H1 (cell line): ENCODE measurements at regions not wholly inside any gene's neighbourhood (a gene's known extent, or its start where the extent isn't known, plus 50 kb on each side); places are given as distances from the start of the nearest gene placed in this dataset.
A peak's percentile ranks its signal among the peaks of the same experiment; 100 is the strongest.

Experiments
- CTCF ChIA-PET: fragments of 300-600 bp; sonication (Branson Sonifier 250); formaldehyde crosslinking; loops from one replicate; lab custom pipeline; 2021; ENCODE audit not compliant: partially characterized antibody; lab: Charles Lee
- POLR2A ChIA-PET: fragments of 300-600 bp; sonication (Branson Sonifier 250); formaldehyde crosslinking; loops from one replicate; lab custom pipeline; 2021; ENCODE audit warnings: inconsistent platforms; ENCODE audit not compliant: partially characterized antibody; lab: Charles Lee
- DNase-seq, 2 experiments: peaks; one replicate each; pipeline versions ENCODE4 v3.0.0 to v3.0.0-alpha.2; 2010 to 2022; ENCODE audit warnings: low spot score in 2 of 2, low read depth in 1 of 2, mixed read lengths in 1 of 2
- FAIRE-seq: peaks from 2 replicates; lab custom pipeline; 2011; peaks lifted over from hg19 to GRCh38; lab: Jason Lieb, UNC
- H2AFZ ChIP-seq: 2 replicates; pipeline ENCODE4 v1.8.1; 2012; ENCODE audit warnings: low read length, inconsistent platforms
- H2AK5ac ChIP-seq: 2 replicates; pipeline ENCODE4 v1.6.1; 2013; ENCODE audit warnings: low read depth, low read length
- H2BK120ac ChIP-seq: replicated peaks from 2 replicates; pipeline ENCODE3; 2013; ENCODE audit warnings: low read depth, low read length, inconsistent platforms
- H2BK12ac ChIP-seq: 2 replicates; pipeline ENCODE4 v1.6.1; 2013; ENCODE audit warnings: low read depth, low read length
- H2BK15ac ChIP-seq: 2 replicates; pipeline ENCODE4 v1.6.1; 2013; ENCODE audit warnings: low read length
- H2BK20ac ChIP-seq: 2 replicates; pipeline ENCODE4 v1.6.1; 2013; ENCODE audit warnings: low read length
- H2BK5ac ChIP-seq: 2 replicates; pipeline ENCODE4 v1.6.1; 2013; ENCODE audit warnings: low read depth, low read length
- H3K14ac ChIP-seq: 2 replicates; pipeline ENCODE4 v1.6.1; 2013; ENCODE audit warnings: inconsistent platforms; ENCODE audit not compliant: insufficient read length
- H3K18ac ChIP-seq: 2 replicates; pipeline ENCODE4 v1.6.1; 2013; ENCODE audit warnings: low read length; ENCODE audit errors: extremely low read depth
- H3K23ac ChIP-seq: 2 replicates; pipeline ENCODE4 v1.6.1; 2013; ENCODE audit warnings: inconsistent platforms; ENCODE audit not compliant: insufficient read length
- H3K23me2 ChIP-seq: 2 replicates; pipeline ENCODE4 v1.6.1; 2013; ENCODE audit warnings: low read depth, low read length
- H3K27ac ChIP-seq: 2 replicates; pipeline ENCODE4 v1.6.1; 2011; ENCODE audit warnings: low read depth, low read length, inconsistent platforms
- H3K27me3 ChIP-seq, 4 experiments: replicated peaks in 1 of 4; 1 replicate in 1 of 4; 2 replicates in 3 of 4; pipeline versions ENCODE4 v1.6.1 to v1.8.1; 2011 to 2013; ENCODE audit warnings: low read length in 3 of 4, mild to moderate bottlenecking in 3 of 4, inconsistent platforms in 2 of 4, mixed read lengths in 2 of 4, moderate library complexity in 1 of 4; ENCODE audit not compliant: control insufficient read depth in 3 of 4, insufficient read depth in 3 of 4; ENCODE audit errors: extremely low read depth in 1 of 4
- H3K36me3 ChIP-seq, 4 experiments: 2 replicates each; pipeline versions ENCODE4 v1.6.1 to v1.8.1; 2011 to 2013; ENCODE audit warnings: mild to moderate bottlenecking in 4 of 4, low read length in 3 of 4, moderate library complexity in 2 of 4, control low read depth in 1 of 4, inconsistent platforms in 1 of 4; ENCODE audit not compliant: insufficient read depth in 4 of 4, control insufficient read depth in 2 of 4
- H3K4ac ChIP-seq: replicated peaks from 2 replicates; pipeline ENCODE3; 2013; ENCODE audit warnings: low read length, low read depth, mixed read lengths, inconsistent platforms; ENCODE audit not compliant: insufficient read length
- H3K4me1 ChIP-seq, 4 experiments: replicated peaks in 1 of 4; 1 replicate in 1 of 4; 2 replicates in 3 of 4; pipeline versions ENCODE4 v1.6.1 to v1.8.1; 2011 to 2013; ENCODE audit warnings: low read length in 3 of 4, inconsistent platforms in 2 of 4, mixed read lengths in 1 of 4; ENCODE audit not compliant: insufficient read depth in 4 of 4, control insufficient read depth in 3 of 4
- H3K4me2 ChIP-seq, 2 experiments: 2 replicates each; pipeline versions ENCODE4 v1.6.1 to v1.8.1; 2011 to 2013; ENCODE audit warnings: low read depth in 2 of 2, low read length in 2 of 2, control low read depth in 1 of 2, inconsistent platforms in 1 of 2, mild to moderate bottlenecking in 1 of 2; ENCODE audit not compliant: insufficient read depth in 1 of 2
- H3K4me3 ChIP-seq, 4 experiments: fragments of 200-600, 300-600 bp in 1 of 4; sonication (generic), shearing (Covaris generic), sonication (Bioruptor Twin) in 1 of 4; 2 replicates each; pipeline versions ENCODE4 v1.5.1 to v1.8.1; 2011 to 2016; ENCODE audit warnings: low read length in 4 of 4, low read depth in 3 of 4, control low read depth in 2 of 4, inconsistent platforms in 2 of 4, mild to moderate bottlenecking in 2 of 4, mixed read lengths in 1 of 4, moderate library complexity in 1 of 4; ENCODE audit not compliant: insufficient read depth in 2 of 4; ENCODE audit errors: extremely low read depth in 1 of 4
- H3K56ac ChIP-seq: replicated peaks from 2 replicates; pipeline ENCODE3; 2013; ENCODE audit warnings: low read depth, mild to moderate bottlenecking, mixed read lengths, low read length, inconsistent platforms; ENCODE audit not compliant: insufficient read length
- H3K79me1 ChIP-seq: 2 replicates; pipeline ENCODE4 v1.6.1; 2013; ENCODE audit warnings: low read depth, low read length, control low read depth
- H3K79me2 ChIP-seq, 2 experiments: 2 replicates each; pipeline versions ENCODE4 v1.6.1 to v1.8.1; 2012 to 2013; ENCODE audit warnings: low read length in 2 of 2, mild to moderate bottlenecking in 2 of 2, inconsistent platforms in 1 of 2; ENCODE audit not compliant: insufficient read depth in 2 of 2, control insufficient read depth in 1 of 2
- H3K9ac ChIP-seq, 4 experiments: replicated peaks in 1 of 4; 1 replicate in 1 of 4; 2 replicates in 3 of 4; pipeline versions ENCODE4 v1.6.1 to v1.8.1; 2011 to 2013; ENCODE audit warnings: low read depth in 3 of 4, low read length in 3 of 4, control low read depth in 2 of 4, mild to moderate bottlenecking in 2 of 4, moderate library complexity in 2 of 4, inconsistent platforms in 1 of 4; ENCODE audit errors: extremely low read depth in 1 of 4
- H3K9me3 ChIP-seq, 2 experiments: 2 replicates each; pipeline versions ENCODE4 v1.6.1 to v1.8.1; 2012 to 2013; ENCODE audit warnings: mild to moderate bottlenecking in 2 of 2, moderate library complexity in 2 of 2, control low read depth in 1 of 2, inconsistent platforms in 1 of 2, low read depth in 1 of 2, low read length in 1 of 2, mixed read lengths in 1 of 2; ENCODE audit not compliant: insufficient read depth in 2 of 2
- H4K20me1 ChIP-seq, 2 experiments: replicated peaks in 1 of 2; 2 replicates each; pipeline versions ENCODE3 to v1.8.1; 2011 to 2013; ENCODE audit warnings: inconsistent platforms in 2 of 2, low read length in 2 of 2, mild to moderate bottlenecking in 1 of 2; ENCODE audit not compliant: insufficient read depth in 2 of 2, control insufficient read depth in 1 of 2
- H4K5ac ChIP-seq: 2 replicates; pipeline ENCODE4 v1.6.1; 2013; ENCODE audit warnings: low read length, low read depth, mixed read lengths, inconsistent platforms; ENCODE audit not compliant: insufficient read length
- H4K8ac ChIP-seq: 2 replicates; pipeline ENCODE4 v1.8.0; 2013; ENCODE audit warnings: mild to moderate bottlenecking, moderate library complexity, low read length, inconsistent platforms; ENCODE audit not compliant: insufficient read depth; ENCODE audit errors: extremely low read depth
- H4K91ac ChIP-seq: replicated peaks from 2 replicates; pipeline ENCODE3; 2013; ENCODE audit warnings: low read length, mixed read lengths, inconsistent platforms; ENCODE audit not compliant: insufficient read length
- E2F6 ChIP-seq: IDR thresholded peaks from 2 replicates; pipeline ENCODE4 v1.6.1; 2012; ENCODE audit warnings: inconsistent platforms
- GTF2F1 ChIP-seq: IDR thresholded peaks from 2 replicates; pipeline ENCODE4 v1.6.1; 2012; ENCODE audit warnings: low read depth, low read length, improper control_type of control experiment, borderline replicate concordance
- KDM4A ChIP-seq: IDR thresholded peaks from one replicate; pipeline ENCODE4 v1.7.1; 2012; ENCODE audit warnings: low read depth, mild to moderate bottlenecking, moderate library complexity, low read length, inconsistent platforms; ENCODE audit not compliant: severe bottlenecking
- NRF1 ChIP-seq: IDR thresholded peaks from 2 replicates; pipeline ENCODE4 v1.6.1; 2011; ENCODE audit warnings: mild to moderate bottlenecking, low read depth, low read length, improper control_type of control experiment
- RFX5 ChIP-seq: IDR thresholded peaks from 2 replicates; pipeline ENCODE4 v1.6.1; 2011; ENCODE audit warnings: low read depth, low read length, improper control_type of control experiment, borderline replicate concordance
- SIN3A ChIP-seq, 2 experiments: IDR thresholded peaks in 1 of 2; conservative IDR thresholded peaks in 1 of 2; 2 replicates each; pipeline ENCODE4 v1.6.1; 2011 to 2012; ENCODE audit warnings: low read length in 2 of 2, improper control_type of control experiment in 1 of 2, low read depth in 1 of 2, mild to moderate bottlenecking in 1 of 2
- WGBS, 2 experiments: shearing (Covaris generic) in 1 of 2; methylation state at CpG; one replicate each; pipeline versions ENCODE4 v1.1.6 to v1.1.7; 2013 to 2015; ENCODE audit warnings: low lambda C conversion rate in 2 of 2, mixed read lengths in 2 of 2, inconsistent platforms in 1 of 2, low coverage in 1 of 2, missing lambda C conversion rate in 1 of 2; ENCODE audit not compliant: insufficient replicate concordance in 2 of 2, insufficient coverage in 1 of 2, insufficient read length in 1 of 2; ENCODE audit errors: extremely low coverage in 1 of 2, missing lambda C conversion rate in 1 of 2; 5-methylcytosine and 5-hydroxymethylcytosine counted together

- Histone ChIP-seq H2AK5ac (no peak overlapping the region), H3K79me1 (no peaks in the 10 kb centered on the region), H4K8ac (no peak overlapping the region), H2BK5ac (no peak overlapping the region), H3K4me1 (no peaks in the 10 kb centered on the region; a peak in 2 of 7 replicates), H2BK120ac (no peak overlapping the region), H3K79me2 (no peaks in the 10 kb centered on the region), H3K36me3 (no peaks in the 10 kb centered on the region), H2BK12ac (no peak overlapping the region), H2AFZ (peak overlapping the region; percentile 95; the same call in 1 of the 2 replicates), H3K18ac (no peak overlapping the region), H3K27ac (no peak overlapping the region), H3K9me3 (no peaks in the 10 kb centered on the region), H3K14ac (no peak overlapping the region), H4K91ac (no peak overlapping the region), H3K4me3 (no peak overlapping the region), H3K9ac (no peak overlapping the region), H3K56ac (no peak overlapping the region), H3K27me3 (peaks cover 0 to 1% (median 0%) of the 10 kb centered on the region in 4 experiments; a peak in 1 of 7 replicates), H3K23ac (no peak overlapping the region), H4K20me1 (no peaks in the 10 kb centered on the region), H4K5ac (no peak overlapping the region), H3K4me2 (no peak overlapping the region), H2BK15ac (no peak overlapping the region), H2BK20ac (no peak overlapping the region), H3K23me2 (no peaks in the 10 kb centered on the region), H3K4ac (no peak overlapping the region)
- TF ChIP-seq KDM4A: no peak
- TF ChIP-seq NRF1: no peak
- TF ChIP-seq E2F6: no peak
- TF ChIP-seq GTF2F1: no peak
- TF ChIP-seq SIN3A (conservative IDR thresholded peaks at IDR 0.05 in 1 of 2, IDR thresholded peaks at IDR 0.05 in 1 of 2; ENCODE audit: low read depth in 1 of 2, low read length in 2 of 2): no peak
- TF ChIP-seq RFX5: no peak
- WGBS, 2 experiments: 74% methylated on average over 3 of the region's 3 CpGs; no CpG with 5 or more reads in 1 of the 2 experiments
- CTCF ChIA-PET: no interaction called here
- FAIRE-seq (no peak), DNase-seq (no peak)
- POLR2A ChIA-PET: no interaction called here
Observed at GRCh38 chr3:59540241-59540640, 490.4 kb upstream of the CFAP20DC start.
